ENCODE measurements at regions not wholly inside any gene's neighbourhood (a gene's known extent, or its start where the extent isn't known, plus 50 kb on each side); places are given as distances from the start of the nearest gene placed in this dataset.

DNA sequence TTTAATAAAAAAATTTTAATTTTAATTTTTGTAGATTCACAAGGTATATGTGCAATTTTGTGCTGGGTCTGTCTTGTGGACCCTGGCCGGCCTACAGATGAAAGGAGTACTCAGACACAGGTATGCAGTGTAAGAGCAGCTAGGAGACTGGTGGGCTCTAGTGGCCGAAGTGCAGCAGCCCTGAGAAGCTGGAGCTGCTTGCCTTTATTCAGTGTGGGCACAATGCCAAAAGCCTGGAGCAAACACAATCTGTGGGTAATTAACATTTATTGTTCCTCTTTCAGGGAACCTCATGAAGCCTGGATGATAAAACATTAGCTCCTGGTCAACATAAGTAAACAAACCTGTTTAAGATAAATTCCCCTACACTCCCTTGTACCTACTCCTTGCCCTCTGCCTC lies 135.7 kb upstream of the SEL1L start:
- no peak for DNase-seq

GRCh38 chr14:81673930-81674329 lies 140.3 kb upstream of the SEL1L start:
- no peak for DNase-seq

- DNase-seq: no peak
These were observed 142.7 kb upstream of the SEL1L start for GRCh38 chr14:81676395-81676794.

- DNase-seq: no peak
These were observed 143.2 kb upstream of the SEL1L start for GRCh38 chr14:81676879-81677278.

- no peak for DNase-seq
These were observed 144.1 kb upstream of the SEL1L start for GRCh38 chr14:81677736-81678135.

- DNase-seq: no peak
These were observed 145.6 kb upstream of the SEL1L start for GRCh38 chr14:81679226-81679625.

GRCh38 chr14:81681541-81681940 lies 147.9 kb upstream of the SEL1L start:
- DNase-seq: no peak

- no peak for DNase-seq
These were observed 148.5 kb upstream of the SEL1L start for GRCh38 chr14:81682134-81682533.

- no peak for DNase-seq
These were observed 149.0 kb upstream of the SEL1L start for GRCh38 chr14:81682701-81683100.

DNA sequence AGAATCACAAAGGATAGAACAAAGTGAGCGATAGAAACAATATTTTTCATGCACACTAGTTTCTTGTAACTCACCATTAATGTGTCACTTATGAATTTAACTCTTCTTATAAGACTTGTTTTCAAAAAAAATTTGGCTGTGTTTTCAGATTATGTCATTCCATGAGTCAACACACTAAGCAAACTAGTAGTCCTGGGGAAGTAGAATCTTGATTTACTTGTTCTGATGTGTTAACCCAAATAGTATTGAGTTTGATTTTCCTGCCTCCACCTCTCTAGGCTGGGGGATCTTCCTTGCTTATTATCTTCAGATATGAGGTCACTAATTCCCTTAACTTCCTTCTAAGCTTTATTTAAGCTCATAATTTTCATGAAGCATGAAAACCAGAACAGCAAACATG lies 151.0 kb upstream of the SEL1L start:
- no peak for DNase-seq

DNA sequence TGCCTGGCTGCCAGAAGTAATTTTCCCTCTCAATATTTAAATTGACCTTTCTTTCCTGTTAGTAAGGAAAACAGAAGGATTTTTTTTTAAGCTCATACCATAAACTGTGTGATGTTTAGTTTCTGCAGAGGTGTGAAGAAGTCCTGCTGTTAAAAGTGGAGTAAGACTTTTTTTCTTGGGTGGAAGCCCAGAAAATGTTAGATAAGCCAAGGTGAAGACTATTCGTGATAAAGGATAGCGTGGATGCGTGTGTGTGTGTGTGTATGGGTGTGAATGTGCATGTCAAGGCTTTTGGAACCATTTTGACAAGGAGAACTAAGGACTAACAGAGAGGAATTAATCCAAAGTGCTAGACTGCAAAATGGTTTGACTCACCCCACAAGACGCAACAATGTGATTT lies 152.9 kb upstream of the SEL1L start:
- DNase-seq: no peak

DNA sequence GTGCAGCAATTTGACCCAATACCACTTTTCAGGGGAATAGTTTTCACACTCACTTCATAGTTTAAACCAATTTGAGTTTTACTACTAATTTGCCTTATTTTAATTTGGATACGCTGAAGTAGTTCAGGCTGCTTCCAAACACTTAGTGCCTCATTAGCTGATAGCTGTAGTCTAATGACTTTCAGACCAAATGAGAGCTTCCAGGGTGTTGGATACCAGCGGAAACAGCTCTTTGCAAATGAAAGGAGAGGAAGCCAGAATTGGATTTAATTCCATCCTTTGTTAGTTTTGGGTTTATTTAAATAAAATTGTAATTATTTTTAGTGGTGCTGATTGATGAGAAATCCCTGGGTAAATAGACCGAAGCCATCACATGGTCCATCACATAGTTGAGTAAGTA lies 158.3 kb upstream of the SEL1L start:
- no peak for DNase-seq

GRCh38 chr14:81694419-81694818 lies 160.8 kb upstream of the SEL1L start:
- DNase-seq: no peak

- DNase-seq: no peak
These were observed 176.0 kb upstream of the SEL1L start for GRCh38 chr14:81709681-81710080.

GRCh38 chr14:81710232-81710845 lies 176.7 kb upstream of the SEL1L start:
- DNase-seq: no peak

DNA sequence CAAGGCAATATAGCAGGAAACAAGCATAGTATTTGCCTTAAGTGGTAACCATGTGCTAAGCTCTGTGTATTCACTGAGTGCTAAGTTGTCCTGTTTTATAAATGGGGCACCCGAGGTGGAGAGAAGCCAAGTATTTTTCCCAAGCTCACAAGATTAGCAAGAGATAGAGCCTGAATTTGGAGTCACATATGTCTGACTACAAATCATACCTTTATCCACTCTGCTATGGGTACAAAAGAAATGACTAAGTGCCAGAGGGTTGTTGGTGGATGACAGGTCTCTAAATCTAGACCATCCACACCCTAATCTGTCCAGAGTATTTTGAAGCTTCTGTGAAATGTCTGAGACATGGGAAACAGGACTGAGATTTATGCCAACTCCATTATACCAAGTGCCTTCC lies 182.1 kb upstream of the SEL1L start:
- DNase-seq: no peak

- DNase-seq: no peak
These were observed 183.3 kb upstream of the SEL1L start for GRCh38 chr14:81716953-81717352.

DNA sequence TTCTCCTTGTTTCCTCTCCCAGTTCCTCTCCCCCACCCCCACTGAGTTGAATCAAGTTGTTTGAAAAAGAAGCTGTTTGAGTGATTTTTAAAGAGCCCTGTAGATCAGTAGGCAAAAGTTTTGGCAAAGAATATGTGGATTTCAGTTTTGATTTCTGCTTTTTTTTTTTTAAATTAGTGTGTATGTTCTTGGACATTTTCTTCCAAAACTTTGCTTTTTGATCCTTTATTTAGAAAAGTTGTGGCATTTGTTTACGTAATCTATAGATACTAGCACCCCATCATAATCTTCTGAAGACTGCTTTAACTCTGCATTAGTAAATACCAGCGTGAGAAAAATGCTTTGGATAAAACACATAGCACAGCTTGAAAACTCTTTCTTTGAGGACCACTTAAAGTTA lies 190.3 kb upstream of the SEL1L start:
- DNase-seq: no peak

DNA sequence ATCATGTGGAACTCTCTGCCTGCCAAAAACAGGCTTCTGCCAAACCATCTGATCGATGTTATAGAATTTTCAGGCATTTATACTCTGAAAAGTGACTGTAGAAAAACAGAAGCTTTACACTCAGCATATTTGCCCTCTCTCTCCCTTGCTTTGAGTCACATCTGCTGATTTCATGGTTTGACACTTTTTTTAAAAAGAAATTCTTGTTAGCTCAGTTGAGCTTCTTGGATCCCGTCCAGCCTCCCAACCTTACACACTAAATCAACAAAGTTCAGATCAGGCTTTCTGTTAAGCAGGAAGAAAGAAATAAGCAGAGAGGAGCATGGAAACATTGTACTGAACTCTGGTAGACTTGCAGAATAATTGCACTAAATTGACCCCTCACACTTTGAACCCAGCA lies 193.6 kb upstream of the SEL1L start:
- DNase-seq: no peak

DNA sequence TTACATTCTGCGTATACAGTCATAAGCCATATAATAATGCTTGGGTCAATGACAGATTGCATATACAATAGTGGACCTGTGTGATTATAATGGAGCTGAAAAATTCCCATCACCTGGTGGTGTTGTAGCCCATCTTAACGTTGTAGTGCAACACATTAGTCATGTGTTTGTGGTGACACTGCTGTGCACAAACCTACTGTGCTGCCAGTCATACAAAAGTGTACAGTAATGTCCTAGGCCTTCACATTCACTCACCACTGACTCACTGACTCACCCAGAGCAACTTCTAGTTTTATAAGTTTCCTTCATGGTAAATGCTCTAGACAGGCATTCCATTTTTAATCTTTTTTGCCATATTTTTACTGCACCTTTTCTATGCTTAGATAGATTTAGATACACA lies 194.8 kb upstream of the SEL1L start:
- DNase-seq: no peak

DNA sequence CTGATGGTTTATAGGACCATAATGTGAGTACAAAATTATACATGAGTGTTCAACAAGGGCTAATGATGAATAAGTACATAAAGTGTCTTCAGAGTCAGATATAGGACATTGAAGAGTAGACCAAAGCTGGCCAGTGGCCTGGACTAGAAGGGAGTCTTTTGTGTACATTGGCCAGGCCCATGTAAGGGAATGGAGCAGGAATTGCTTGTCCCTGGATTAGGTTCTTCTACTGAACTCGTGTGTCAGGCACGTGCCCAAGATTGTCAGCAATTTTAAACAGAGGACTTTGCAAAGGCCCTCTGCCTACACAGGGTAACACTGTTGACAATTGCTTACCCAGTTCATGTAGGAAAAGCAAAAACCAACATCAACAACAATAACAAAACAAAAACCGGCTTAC lies 196.0 kb upstream of the SEL1L start:
- no peak for DNase-seq

DNA sequence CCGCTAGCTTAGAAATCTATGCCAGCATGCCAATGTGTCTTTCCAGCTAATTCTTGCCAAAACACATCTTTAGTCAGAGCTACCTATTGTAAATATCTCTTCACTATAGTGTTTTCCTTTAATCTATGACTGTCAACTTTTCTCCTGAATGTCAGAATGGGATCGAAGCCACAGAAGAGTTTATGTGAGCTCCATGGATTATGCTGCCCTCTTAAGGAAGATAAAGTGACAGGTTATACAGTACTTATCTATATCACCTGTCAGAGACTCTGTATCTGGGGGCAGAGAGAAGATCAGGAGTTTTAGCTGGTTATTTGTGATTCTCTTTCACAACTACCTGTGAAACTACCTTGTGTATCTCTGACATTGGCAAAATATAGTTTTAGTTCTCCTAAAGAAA lies 204.3 kb upstream of the SEL1L start:
- no peak for DNase-seq

DNA sequence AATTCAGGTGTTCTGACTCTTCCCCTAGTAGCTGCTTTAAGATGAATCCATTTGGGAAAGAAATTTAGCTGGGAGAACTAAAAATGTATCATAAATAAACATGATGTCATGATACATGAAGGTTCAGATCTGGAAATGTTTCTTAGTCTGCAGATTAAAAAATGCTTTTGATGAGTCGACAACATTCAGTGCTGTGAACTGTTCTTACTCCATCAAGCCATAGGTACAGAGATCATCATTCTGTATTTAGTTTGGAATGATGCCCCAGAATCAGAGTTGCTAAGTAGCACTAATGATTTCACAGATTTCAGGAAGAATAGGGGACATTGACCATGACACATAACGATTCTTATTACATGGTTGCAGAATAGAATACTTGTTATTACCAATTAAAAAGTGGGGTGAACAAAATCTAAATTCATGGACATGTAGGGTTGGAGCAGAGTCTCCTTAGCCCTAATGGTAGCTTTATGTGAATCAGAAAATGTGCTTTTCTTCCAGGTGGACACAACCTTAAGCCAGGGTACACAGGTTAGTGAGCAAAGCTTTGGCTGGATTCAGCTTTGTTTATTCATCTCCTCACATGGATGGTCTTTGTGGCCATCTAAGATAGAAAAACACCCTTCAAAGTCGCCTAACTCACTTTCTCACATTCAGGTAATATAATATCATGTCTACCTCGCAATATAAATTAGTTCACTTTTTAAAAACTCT lies 205.4 kb upstream of the SEL1L start:
- no peak for DNase-seq

GRCh38 chr14:81743605-81744004 lies 210.0 kb upstream of the SEL1L start:
- DNase-seq: no peak

DNA sequence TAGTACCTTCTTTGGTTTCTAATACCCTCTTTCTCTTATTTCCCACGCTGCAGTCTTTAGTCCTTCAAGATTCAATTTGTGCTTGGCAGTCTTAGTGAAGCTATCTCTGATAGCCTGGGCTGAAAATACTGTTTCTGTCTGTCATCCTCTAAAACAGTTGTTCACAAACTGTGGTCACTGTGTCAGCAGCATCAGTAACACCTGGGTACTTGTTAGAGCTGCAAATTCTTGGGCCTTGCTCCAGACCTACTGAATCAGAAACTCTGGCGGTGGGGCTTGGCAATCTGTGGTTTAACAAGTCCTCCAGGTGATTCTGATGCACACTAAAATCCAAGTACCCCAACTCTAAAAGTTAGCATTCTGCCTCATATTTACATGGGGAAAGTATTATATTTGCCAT lies 217.5 kb upstream of the SEL1L start:
- DNase-seq: no peak
